Astrocyte of the hippocampus (primary cell): ENCODE measurements at regions not wholly inside any gene's neighbourhood (a gene's known extent, or its start where the extent isn't known, plus 50 kb on each side); places are given as distances from the start of the nearest gene placed in this dataset.
"Not testable (repeated sequence)": the region's sequence is repeated elsewhere in the genome, so short reads cannot be mapped to it uniquely, and the experiment has no call there.

Experiments used
- DNase-seq: peaks from one replicate; pipeline ENCODE4 v3.0.0; 2011; ENCODE audit warnings: low read depth, low spot score

DNA sequence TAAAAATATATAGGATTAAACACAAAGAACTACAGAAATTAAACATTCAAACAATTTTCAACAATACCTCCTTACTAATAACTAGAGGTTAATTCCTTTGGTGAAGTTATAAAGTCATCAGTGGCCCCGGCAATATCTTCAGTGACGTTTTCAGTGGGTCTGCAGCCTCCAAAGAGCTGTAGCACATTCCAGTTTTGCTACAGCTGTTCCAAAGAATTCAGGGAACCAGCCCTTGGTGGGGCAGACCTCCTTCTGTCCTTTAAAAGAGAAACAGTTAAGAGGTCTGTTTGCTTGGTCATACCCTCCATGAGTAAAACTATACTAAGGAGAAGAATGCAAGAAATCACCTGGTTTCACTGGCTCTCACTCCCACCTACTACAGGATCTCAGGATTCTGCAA lies 99.2 kb upstream of the ZDHHC17 start:
- DNase-seq: no peak

DNA sequence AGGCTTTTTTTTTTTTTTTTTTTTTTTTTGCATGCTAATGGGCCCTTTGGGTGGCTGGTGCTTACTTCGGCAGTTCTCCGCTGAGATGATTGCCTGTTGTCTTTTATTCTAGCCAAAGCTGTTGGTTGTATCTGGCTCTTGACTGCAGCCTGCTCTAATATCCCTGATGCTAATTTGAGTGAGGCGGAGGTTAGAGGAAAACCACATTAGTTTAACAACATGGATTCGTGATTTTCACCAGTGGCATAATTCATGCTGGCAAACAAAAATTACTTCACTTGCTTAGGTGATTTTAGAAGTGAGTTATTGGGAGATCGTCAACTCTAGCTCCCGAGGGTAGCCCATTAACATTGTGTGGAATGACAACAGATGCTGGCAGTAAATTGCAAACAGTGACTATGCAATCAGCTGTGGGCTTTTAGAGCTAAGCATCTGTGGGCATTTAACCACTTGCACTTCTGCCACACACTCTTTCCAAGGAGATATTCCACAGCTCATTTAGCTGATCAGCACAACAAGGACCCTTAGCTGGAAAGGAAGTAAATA lies 97.6 kb upstream of the ZDHHC17 start:
- peak; percentile 8 for DNase-seq

DNA sequence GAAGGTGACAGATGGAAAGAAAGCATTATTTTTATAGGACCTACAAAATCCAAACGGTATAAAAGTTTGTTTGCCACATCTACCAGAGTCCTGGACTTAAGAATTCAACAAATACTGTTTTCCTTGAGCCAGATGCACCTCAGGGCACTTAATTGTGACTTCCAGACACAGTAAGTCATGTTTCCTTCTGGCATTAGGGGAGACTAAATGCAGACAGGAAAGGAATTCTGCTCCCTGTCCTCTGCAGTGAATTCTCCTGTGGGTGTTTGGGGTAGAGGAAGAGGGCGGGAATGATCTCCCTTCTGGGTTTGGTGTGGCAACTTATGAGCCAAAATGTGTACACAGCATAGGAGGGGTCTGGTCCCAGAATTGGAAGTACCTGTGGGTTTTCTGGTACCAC lies 93.9 kb upstream of the ZDHHC17 start:
- DNase-seq: no peak

DNA sequence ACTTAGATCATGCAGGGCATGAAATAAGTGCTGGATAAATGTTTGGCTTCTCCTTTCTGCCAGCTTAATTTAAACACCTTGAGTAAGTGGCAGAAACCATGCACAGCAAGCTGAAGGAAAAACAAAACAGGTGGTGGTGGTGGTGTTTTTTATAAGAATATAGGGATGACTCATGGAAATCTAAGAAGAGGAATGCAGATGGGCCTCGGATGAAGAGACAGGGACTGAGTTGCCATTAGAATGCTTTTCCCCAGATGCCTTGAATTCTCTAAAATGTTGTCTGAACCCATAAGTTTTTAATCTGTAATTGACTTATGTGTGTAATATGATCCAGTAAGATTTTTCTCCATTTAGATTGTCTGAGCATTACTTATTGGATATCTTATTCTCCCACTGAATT lies 93.1 kb upstream of the ZDHHC17 start:
- peak; percentile 18 for DNase-seq

DNA sequence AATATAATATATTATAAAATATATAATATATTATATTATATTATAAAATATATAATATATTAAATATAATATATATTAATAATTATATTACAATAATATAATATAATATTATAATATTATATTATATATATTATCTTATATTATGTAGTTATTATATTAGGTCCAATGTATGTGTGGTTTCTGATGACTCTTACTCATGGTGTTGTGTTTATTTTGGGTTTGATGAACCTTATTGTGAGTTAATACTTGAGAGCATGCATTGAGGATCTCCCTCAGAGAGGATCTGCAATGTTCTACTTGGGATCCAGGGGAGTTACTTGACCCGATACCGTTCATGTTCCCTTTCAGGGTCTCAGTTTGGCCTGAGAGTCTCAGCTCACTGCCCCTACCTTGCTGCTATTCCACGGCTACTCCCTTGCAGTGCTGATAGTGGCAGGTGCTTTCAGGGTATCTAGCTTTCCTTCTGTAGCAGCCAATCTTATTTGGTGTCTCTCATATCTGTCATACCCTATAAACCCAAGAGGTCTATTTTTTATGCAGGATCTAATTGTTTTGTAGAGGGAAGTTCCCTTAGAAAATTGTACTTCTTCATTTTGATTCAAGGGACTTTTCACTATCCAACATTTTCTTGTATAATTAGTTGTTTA lies 89.1 kb upstream of the ZDHHC17 start:
- DNase-seq: no peak

DNA sequence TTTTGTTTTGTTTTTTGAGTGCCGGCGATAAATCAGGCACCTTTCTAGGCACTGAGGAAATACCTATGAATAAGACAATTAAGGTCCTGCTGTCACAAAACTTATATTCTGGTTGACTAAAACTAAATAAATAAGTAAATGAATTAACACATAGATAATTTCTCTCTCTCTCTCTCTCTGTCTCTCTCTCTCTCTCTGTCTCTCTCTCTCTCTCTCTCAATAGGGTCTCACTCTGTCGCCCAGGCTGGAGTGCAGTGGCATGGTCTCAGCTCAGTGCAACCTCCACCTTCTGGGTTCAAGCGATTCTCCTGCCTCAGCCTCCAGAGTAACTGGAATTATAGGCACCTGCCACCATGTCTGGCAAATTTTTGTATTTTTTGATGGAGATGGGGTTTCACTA lies 87.7 kb upstream of the ZDHHC17 start:
- not testable (repeated sequence) for DNase-seq

DNA sequence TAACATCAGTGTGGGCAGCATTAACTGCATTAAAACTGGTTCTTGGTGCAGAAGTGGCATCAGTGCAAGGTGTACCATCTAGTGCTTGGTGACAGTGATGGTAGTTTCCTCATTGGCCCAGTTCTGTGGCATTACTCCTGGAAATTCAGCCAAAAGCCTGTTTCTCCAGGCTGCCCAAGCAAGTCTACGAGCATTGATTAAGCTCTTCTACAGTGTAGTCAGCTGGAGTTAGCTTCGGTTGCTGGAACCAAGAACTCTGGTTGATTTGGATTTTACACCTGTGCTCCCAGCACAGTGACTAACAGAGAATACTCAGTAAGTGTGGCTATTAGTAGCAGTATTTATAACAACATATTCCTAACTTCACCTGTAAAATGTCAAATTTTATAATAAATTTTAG lies 84.9 kb upstream of the ZDHHC17 start:
- DNase-seq: no peak

DNA sequence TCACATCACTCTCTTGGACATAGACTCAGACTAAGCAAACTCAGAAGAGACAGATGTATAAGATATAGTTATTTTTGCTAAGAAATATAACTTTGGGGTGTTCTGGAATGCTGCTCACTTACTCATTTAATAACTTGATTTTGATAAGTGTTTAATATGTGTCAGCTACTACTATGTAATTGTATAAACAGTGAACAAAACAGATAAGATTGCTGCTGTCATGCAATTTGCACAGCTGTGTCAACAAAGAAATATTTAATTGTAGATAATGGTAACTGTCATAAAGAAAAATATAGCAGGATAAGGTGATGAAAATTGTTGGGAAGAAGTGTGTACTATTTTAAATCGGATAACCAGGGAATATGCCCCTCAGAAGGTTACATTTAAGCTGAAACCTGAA lies 84.1 kb upstream of the ZDHHC17 start:
- no peak for DNase-seq

DNA sequence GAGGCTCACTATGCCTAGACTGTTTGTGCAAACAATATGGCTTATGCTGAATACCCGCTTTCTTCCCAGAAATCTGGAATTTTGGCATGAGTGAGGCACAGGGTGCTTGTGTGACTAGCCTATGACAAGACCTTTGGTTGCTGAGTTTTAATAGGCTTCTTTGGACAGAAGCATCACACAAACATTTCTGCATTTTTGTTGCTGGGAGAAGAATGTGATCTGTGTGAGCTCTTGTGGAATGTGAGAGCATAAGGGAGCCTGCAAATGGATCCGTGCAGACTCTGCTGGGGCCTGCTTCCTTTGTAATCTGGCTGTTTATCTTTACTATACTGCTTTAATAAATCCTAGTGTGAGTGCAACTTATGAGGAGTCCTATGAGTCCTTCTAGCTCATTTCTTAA lies 83.0 kb upstream of the ZDHHC17 start:
- peak; percentile 67 for DNase-seq

DNA sequence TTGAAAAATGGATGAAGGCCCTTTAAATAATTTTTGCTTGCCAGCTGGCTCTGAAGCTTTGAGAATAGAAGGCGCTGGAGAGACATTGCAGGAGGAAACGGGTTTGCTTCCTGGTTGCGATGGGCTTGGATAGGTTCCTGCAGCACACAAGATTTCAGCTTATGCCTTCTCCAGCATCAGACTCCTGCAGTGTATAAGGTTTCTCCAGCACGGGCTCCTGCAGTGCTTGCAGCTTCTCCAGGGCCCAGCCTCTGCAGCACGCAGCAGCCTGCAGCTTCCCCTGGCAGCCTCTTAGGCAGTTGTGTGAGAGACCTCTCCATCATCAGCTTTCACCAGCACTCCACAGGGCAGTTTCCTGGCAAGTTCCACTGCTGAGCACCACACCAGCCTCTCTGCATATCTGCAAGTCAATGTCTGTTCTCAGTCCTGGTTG lies 78.7 kb upstream of the ZDHHC17 start:
- peak; percentile 19 for DNase-seq

DNA sequence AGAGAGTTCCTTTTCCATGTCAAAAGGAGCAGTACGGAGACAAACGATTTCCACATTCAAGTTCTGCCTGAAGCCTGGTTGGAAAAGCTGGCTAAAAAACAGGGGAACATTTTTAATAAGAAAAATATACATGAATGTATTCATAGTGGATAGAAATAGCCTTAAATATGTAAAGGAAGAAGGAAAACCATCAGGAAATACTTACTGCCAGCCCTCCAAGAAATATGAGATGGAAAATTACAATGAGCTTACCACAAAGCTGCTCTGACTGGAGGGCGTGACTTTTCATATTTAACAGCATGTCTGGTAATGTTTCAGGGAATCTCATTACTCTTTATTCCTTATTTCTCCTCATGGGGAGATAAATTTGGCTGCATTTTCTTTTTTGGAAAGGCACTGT lies 75.9 kb upstream of the ZDHHC17 start:
- no peak for DNase-seq

DNA sequence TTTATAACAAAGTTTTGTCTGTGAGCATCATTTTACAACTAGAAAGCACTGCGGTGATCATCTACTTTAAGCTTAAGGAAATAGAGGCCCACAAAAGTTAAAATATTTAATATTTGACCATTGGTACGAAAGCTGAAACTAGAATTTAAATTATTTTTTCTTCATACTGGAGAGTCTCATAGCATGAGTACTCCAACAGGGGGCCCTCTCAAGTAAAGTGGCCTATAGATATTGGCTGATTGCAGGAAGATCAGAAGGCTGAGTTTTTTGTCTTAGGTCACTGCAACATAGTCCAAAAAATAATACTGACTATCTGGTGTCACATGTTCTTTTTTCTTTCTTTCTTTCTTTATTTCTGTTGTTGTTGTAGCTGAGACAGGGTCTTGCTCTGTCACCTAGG lies 75.3 kb upstream of the ZDHHC17 start:
- no peak for DNase-seq

DNA sequence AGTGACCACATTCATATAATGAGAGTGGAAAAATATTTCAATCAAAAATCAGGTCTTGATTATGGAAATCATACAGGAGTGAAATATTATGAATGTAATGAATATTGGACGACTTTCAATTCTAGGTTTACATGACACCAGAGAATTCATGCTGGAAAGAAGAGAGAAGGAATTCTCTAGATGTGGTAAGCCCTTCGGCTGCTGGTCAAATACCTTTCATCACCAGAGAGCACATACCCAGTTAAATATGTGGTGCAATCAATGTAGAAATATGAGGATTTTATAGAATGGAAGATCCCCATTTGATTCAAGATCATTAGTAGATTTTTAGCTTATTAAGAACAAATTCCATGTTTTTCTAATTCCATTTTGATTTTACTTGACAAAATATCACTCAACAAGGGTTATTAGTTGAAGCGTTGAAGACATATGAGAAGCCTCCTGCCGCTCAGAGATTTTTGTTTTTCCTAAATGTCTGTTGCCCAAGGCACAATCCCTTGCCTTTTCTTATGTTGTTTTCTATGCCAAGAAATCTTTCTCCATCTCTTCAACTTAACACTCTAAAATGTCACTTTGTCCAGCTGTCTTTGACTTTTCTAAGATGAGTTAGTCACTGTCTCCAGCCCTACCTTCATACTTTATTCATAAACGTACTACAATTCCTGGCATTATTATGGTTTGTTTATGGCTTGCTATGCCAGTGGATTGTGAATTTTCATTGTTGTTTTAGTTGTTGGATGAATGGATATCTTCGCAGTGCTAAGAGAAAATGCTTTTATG lies 72.8 kb upstream of the ZDHHC17 start:
- no peak for DNase-seq

DNA sequence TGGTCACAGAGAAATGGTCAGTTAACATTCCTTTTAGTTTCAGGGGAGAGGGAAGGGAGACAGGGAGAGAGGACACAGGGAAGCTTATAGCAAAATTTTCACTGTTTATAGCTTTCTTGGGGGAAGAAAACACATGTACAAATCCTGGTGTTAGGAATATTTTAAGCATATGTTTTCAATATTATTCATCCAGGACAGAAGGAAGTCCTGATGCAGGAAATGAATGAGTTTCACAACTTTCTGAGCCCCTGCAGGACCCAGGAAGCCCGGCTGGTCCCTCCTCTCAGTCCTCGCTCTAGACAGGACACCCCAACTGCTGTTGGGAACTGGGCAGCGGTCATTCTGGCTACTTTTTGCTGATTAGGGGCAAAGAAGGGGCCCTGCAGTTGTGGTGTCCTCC lies 71.1 kb upstream of the ZDHHC17 start:
- DNase-seq: no peak

DNA sequence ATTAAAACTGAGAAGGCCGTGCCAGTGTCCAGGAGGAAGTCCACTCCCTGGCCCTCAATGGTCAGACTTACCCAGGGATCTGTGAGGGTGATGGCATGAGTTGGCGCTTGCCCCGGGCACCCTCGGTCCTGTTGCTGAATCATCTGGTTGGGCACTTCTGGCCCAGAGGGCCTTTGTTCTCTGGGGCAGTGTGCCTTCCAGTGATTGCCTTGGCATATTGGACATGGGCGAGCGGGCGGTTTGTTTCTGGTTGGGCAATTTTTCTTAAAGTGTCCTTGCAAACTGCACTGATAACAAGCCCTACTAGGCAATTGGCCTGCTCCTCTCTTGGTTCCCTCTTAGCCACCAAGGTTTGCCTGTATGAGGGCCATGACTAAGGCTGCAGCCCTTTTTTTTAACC lies 69.5 kb upstream of the ZDHHC17 start:
- no peak for DNase-seq

DNA sequence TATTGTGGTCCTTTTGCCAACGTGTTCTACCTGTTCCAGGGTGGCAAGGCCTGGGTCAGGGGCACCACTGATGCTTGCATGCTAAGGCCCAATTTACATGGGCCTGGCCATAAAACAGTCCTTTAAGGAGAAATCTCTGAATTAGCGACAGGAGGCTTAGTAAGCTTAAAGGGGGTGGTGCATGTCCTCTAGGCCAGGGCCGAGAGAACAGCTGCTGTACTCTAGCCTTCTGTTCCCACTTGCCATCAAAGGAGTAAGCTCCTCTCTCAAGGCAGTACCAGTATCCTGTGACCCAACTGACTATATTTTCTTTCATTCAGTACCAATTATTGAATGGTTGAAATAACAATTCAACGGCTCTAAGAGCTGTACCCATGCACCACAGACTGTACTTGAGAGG lies 67.7 kb upstream of the ZDHHC17 start:
- no peak for DNase-seq

DNA sequence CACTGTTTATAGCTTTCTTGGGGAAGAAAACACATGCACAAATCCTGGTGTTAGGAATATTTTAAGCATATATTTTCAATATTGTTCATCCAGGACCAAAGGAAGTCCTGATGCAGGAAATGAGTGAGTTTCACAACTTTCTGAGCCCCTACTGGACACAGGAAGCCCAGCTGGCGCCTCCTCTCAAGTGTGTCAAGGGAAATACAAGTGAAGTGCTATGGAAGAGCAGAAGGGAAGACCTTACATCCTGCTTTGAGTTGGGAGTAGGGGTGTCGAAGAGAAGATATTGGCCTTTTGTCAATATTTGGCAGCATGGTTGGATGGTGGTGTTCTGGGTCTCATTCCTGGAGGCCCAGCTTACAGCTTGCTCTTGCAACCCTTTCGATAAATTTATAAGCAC lies 66.1 kb upstream of the ZDHHC17 start:
- no peak for DNase-seq

DNA sequence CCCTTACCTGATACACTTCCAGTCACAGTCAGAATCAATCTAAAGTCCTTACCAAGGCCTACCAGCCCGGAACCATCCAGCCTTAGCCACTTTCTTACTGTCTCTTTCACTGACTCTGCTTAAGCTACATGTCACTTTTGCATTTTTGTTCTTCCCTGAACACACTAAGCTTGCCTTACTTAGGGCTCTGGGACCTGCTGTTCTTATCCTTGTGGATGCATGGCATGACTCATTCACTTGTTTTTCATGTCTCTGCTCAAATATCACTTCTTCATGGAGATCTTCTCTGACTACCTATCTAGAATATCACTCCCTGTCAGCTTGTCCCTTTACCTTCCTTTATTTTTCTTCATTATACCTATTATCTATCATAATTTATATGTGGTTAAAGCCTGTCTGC lies 65.6 kb upstream of the ZDHHC17 start:
- no peak for DNase-seq

DNA sequence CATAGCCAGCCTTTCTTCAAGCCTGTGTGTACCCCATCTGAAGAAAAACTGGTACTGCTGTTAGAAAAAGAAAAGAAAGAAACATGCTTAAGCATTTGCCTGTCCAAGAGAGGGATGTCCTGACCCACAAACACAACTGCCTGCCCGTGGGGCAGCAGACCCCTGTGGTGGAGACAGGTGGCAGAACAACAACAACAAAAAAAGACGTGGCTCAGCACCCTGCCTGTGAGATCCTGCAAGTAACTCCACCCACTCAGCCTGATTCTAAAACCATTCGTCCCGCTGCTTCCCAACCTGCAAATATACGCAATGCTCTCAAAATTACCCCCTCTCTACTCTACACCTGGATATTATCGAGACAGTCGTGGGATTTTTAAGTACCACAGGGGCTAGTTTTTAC lies 64.9 kb upstream of the ZDHHC17 start:
- DNase-seq: no peak

DNA sequence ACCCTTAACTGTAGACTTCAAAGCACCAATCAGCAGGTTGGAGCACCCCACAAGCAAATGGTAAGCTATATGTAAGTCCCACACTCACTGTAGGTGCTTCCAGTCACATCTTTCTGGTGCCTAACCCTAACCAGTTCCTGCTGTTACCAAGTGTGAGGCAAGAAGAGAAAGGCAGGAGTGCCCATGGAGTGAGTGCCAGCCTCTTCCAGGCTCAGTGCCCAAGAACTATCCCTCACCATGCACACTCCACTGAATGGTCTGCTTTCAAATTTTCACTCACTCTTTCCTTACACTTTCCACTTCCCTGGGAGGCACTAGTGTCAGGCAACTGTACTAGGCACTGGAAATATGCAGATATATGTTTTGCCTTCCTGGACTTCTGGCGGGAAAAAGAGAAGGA lies 62.2 kb upstream of the ZDHHC17 start:
- no peak for DNase-seq

DNA sequence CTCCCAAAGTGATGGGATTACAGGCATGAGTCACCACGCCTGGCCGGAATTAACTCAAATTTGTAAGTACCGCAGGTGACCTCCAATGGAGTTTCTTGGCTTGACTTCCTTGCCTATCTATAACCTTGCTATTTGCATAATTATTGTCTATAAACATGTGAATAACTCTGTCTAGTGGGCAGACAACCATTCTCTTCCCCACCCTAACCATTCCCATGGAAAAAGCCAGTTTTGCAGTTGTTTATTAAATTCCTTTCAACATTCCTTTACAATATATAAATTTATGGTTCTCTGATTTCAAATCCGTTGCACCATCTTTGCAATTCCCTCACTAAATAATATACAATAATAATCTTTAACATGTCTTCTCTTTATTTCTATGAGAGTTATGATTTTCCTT lies 61.0 kb upstream of the ZDHHC17 start:
- no peak for DNase-seq

DNA sequence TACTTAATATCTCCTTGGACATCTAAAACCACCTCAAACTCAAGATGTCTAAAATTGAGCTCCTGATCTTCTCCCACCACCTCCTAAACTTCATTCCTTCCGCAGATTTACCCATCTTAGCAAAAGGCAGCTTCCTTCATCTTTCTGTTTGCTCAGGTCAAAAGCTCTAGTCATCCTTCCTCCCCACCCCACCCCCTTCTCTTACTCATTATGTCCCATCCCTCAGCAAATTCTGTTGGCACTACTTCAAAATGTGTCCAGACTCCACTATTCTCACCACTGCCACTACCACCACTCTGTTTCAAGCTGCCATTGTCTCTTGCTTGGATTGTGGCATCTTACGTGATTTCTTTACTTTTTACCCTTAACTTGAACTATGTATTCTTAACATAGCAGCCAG lies 59.2 kb upstream of the ZDHHC17 start:
- DNase-seq: no peak

DNA sequence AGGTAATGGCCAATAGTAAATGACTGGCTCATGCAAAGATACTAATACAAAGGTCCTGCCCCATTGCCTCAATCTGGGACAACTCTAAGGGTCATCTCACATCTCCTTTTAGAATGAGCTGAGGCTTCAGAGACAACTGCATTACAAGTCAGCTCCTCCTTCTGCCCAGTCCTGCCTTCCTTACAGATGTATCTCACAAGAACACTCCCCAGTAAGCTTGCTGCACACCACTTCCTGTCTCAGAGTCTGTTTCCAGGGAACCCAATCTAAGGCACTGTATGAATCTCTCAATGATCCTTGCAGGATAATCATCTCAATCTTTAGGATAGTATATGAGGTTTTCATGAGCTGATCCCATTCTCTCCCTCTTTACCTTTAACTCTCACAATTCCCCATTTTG lies 57.8 kb upstream of the ZDHHC17 start:
- DNase-seq: no peak
